Retinal pigment epithelial cell (primary cell): ENCODE measurements at regions not wholly inside any gene's neighbourhood (a gene's known extent, or its start where the extent isn't known, plus 50 kb on each side); places are given as distances from the start of the nearest gene placed in this dataset.

Experiments used
- DNase-seq: peaks from one replicate; pipeline ENCODE4 v3.0.0-alpha.2; 2010; ENCODE audit warnings: low read depth
- H3K4me3 ChIP-seq: 2 replicates; pipeline ENCODE4 v1.5.1; 2011; ENCODE audit warnings: mild to moderate bottlenecking, low read length, control low read depth, moderate library complexity
- CTCF ChIP-seq: conservative IDR thresholded peaks from 2 replicates; pipeline ENCODE4 v1.5.1; 2011; ENCODE audit warnings: low read depth, low read length, control low read depth, inconsistent platforms

- TF ChIP-seq CTCF, result no peak
- no peak overlapping the region for H3K4me3 ChIP-seq
- DNase-seq, result no peak
Measured at GRCh38 chr6:119829006-119829405, 479.4 kb upstream of the MAN1A1 start.

GRCh38 chr6:119821380-119821779 is 471.8 kb upstream of the MAN1A1 start:
- TF ChIP-seq CTCF, result no peak
- DNase-seq, result no peak
- no peak overlapping the region for H3K4me3 ChIP-seq

- no peak for DNase-seq
- no peak overlapping the region for H3K4me3 ChIP-seq
Measured at GRCh38 chr6:119818876-119819275, 469.3 kb upstream of the MAN1A1 start.

GRCh38 chr6:119814609-119815400 is 465.2 kb upstream of the MAN1A1 start:
- no peak overlapping the region for H3K4me3 ChIP-seq
- no peak for DNase-seq
- TF ChIP-seq CTCF, result no peak

More at GRCh38 chr6:119818876-119819275, 469.3 kb upstream of the MAN1A1 start:
- no peak for TF ChIP-seq CTCF

- no peak for TF ChIP-seq CTCF
- no peak overlapping the region for H3K4me3 ChIP-seq
- DNase-seq, result no peak
Measured at GRCh38 chr6:119802464-119802863, 452.9 kb upstream of the MAN1A1 start.

GRCh38 chr6:119801056-119801455 is 451.5 kb upstream of the MAN1A1 start:
- TF ChIP-seq CTCF, result no peak
- DNase-seq, result no peak
- no peak overlapping the region for H3K4me3 ChIP-seq

GRCh38 chr6:119800526-119800925 is 451.0 kb upstream of the MAN1A1 start:
- no peak overlapping the region for H3K4me3 ChIP-seq
- TF ChIP-seq CTCF, result no peak
- DNase-seq, result peak; percentile 4
